MCF 10A (cell line): ENCODE measurements at regions not wholly inside any gene's neighbourhood (a gene's known extent, or its start where the extent isn't known, plus 50 kb on each side); places are given as distances from the start of the nearest gene placed in this dataset.

ENCODE experiments used
- BruUV-seq: library from RNA; stranded (reverse); fragments of 400-500 nt; replicated peaks from 2 replicates; lab custom pipeline; 2021; lab: Mats Ljungman, UMichigan
- CTCF ChIA-PET: fragments of 300-600 bp; sonication (Branson Sonifier 250); formaldehyde crosslinking; extraction: SDS; loops from one replicate; lab custom pipeline; 2021; ENCODE audit warnings: antibody characterized with exemption, inconsistent platforms; lab: Yijun Ruan, JAX
- POLR2A ChIA-PET: fragments of 300-600, 350-650 bp; sonication (Branson Sonifier 250); formaldehyde crosslinking; extraction: SDS; loops from one replicate; lab custom pipeline; 2020; ENCODE audit warnings: antibody characterized with exemption, inconsistent platforms; lab: Yijun Ruan, JAX
- DNase-seq: peaks from one replicate; pipeline ENCODE4 v3.0.0-alpha.2; 2018; ENCODE audit not compliant: unreplicated experiment
- H3K27ac Mint-ChIP-seq: one replicate; pipeline ENCODE4 v1.8.0; 2022; ENCODE audit warnings: mild to moderate bottlenecking, low read depth, mixed read lengths; ENCODE audit not compliant: unreplicated experiment
- H3K27me3 Mint-ChIP-seq: one replicate; pipeline ENCODE4 v1.8.0; 2022; ENCODE audit warnings: mixed read lengths; ENCODE audit not compliant: insufficient read depth, unreplicated experiment
- H3K36me3 Mint-ChIP-seq: one replicate; pipeline ENCODE4 v1.8.0; 2022; ENCODE audit warnings: mild to moderate bottlenecking, moderate library complexity, mixed read lengths; ENCODE audit not compliant: insufficient read depth, unreplicated experiment
- H3K4me1 Mint-ChIP-seq: one replicate; pipeline ENCODE4 v1.8.0; 2022; ENCODE audit warnings: mixed read lengths; ENCODE audit not compliant: insufficient read depth, unreplicated experiment
- H3K4me3 Mint-ChIP-seq: one replicate; pipeline ENCODE4 v1.8.0; 2022; ENCODE audit warnings: mild to moderate bottlenecking, moderate library complexity, mixed read lengths; ENCODE audit not compliant: unreplicated experiment
- H3K9me3 Mint-ChIP-seq: one replicate; pipeline ENCODE4 v1.8.0; 2022; ENCODE audit warnings: mixed read lengths; ENCODE audit not compliant: unreplicated experiment
- CTCF ChIP-seq: fragments of 200-600 bp; IDR thresholded peaks from one replicate; pipeline ENCODE4 v1.8.0; 2022; ENCODE audit warnings: antibody characterized with exemption, mild to moderate bottlenecking; ENCODE audit not compliant: unreplicated experiment
- intact Hi-C: fragments of 100-400 bp; cut with micrococcal nuclease; formaldehyde crosslinking; loops from 2 replicates; pipeline ENCODE4 v1.14.1; 2022

- POLR2A ChIA-PET = no interaction called here
- no TSS peak for BruUV-seq
- DNase-seq = no peak
- Mint-ChIP-seq H3K36me3 (no peaks in the 10 kb centered on the region), H3K9me3 (no peaks in the 10 kb centered on the region), H3K27ac (no peak overlapping the region), H3K4me3 (no peak overlapping the region), H3K27me3 (no peaks in the 10 kb centered on the region), H3K4me1 (no peaks in the 10 kb centered on the region)
- intact Hi-C loops = no loop called here
- no peak for TF ChIP-seq CTCF
- CTCF ChIA-PET = no interaction called here
Observed at GRCh38 chr1:79773385-79773784, 766.9 kb upstream of the ADGRL4 start.

GRCh38 chr1:79762461-79762860 is 755.9 kb upstream of the ADGRL4 start:
- Mint-ChIP-seq H3K27me3 (no peaks in the 10 kb centered on the region), H3K27ac (no peak overlapping the region), H3K4me1 (no peaks in the 10 kb centered on the region), H3K9me3 (no peaks in the 10 kb centered on the region), H3K36me3 (no peaks in the 10 kb centered on the region), H3K4me3 (no peak overlapping the region)
- TF ChIP-seq CTCF = no peak
- DNase-seq = no peak
- no TSS peak for BruUV-seq
- intact Hi-C loops = no loop called here
- ChIA-PET CTCF (no interaction called here), POLR2A (no interaction called here)

- Mint-ChIP-seq H3K27ac (no peak overlapping the region), H3K4me3 (no peak overlapping the region), H3K36me3 (no peaks in the 10 kb centered on the region), H3K27me3 (no peaks in the 10 kb centered on the region), H3K9me3 (no peaks in the 10 kb centered on the region), H3K4me1 (no peaks in the 10 kb centered on the region)
- TF ChIP-seq CTCF = no peak
- DNase-seq = no peak
- ChIA-PET CTCF (interaction anchor here (0.6 to 1.1 kb wide), 2 partner anchors 13 to 804 kb away, joined by 3 read pairs; no protein-coding TSS in a partner anchor), POLR2A (interaction anchor here (1.2 kb wide), 1 partner anchor 29 kb away, joined by 3 read pairs; no protein-coding TSS in a partner anchor)
- no TSS peak for BruUV-seq
- intact Hi-C loops = no loop called here
Observed at GRCh38 chr1:79760531-79760930, 754.0 kb upstream of the ADGRL4 start.

- Mint-ChIP-seq H3K4me1 (peaks cover 11% of the 10 kb centered on the region), H3K4me3 (no peak overlapping the region), H3K27ac (no peak overlapping the region), H3K36me3 (no peaks in the 10 kb centered on the region), H3K9me3 (no peaks in the 10 kb centered on the region), H3K27me3 (no peaks in the 10 kb centered on the region)
- ChIA-PET POLR2A (no interaction called here), CTCF (interaction anchor here (0.7 to 0.9 kb wide), 2 partner anchors 112 to 882 kb away, joined by 3 read pairs; no protein-coding TSS in a partner anchor)
- intact Hi-C loops = no loop called here
- DNase-seq = peak; percentile 7
- no peak for TF ChIP-seq CTCF
- BruUV-seq = no TSS peak
Observed at GRCh38 chr1:79749607-79750006, 743.1 kb upstream of the ADGRL4 start.
